ENCODE measurements at regions not wholly inside any gene's neighbourhood (a gene's known extent, or its start where the extent isn't known, plus 50 kb on each side); places are given as distances from the start of the nearest gene placed in this dataset.

DNA sequence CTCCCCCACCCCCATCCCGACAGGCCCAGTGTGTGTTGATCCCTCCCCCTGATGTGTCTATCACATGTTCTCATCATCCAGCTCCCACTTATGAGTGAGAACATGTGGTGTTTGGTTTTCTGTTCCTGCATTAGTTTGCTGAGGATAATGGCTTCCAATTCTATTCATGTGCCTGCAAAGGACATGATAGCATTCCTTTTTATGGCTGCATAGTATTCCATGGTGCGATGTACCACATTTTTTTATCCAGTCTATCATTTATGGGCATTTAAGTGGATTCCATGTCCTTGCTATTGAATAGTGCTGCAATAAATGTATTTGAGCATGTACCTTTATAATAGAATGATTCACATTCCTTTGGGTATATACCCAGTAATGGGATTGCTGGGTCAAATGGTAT is 66.6 kb upstream of the NXT1 start:
- Mint-ChIP-seq H3K27me3 (ENCODE audit: low read depth) (peaks cover 10% of the 10 kb centered on the region), H3K9me3 (no peaks in the 10 kb centered on the region), H3K36me3 (ENCODE audit: low read depth) (no peaks in the 10 kb centered on the region), H3K4me1 (no peaks in the 10 kb centered on the region), H3K27ac (no peak overlapping the region), H3K4me3 (no peak overlapping the region)
- TF ChIP-seq, protein P1, sequence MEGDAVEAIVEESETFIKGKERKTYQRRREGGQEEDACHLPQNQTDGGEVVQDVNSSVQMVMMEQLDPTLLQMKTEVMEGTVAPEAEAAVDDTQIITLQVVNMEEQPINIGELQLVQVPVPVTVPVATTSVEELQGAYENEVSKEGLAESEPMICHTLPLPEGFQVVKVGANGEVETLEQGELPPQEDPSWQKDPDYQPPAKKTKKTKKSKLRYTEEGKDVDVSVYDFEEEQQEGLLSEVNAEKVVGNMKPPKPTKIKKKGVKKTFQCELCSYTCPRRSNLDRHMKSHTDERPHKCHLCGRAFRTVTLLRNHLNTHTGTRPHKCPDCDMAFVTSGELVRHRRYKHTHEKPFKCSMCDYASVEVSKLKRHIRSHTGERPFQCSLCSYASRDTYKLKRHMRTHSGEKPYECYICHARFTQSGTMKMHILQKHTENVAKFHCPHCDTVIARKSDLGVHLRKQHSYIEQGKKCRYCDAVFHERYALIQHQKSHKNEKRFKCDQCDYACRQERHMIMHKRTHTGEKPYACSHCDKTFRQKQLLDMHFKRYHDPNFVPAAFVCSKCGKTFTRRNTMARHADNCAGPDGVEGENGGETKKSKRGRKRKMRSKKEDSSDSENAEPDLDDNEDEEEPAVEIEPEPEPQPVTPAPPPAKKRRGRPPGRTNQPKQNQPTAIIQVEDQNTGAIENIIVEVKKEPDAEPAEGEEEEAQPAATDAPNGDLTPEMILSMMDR (IDR thresholded peaks at IDR 0.05; ENCODE audit: unreplicated experiment in 3 of 3) = no peak

DNA sequence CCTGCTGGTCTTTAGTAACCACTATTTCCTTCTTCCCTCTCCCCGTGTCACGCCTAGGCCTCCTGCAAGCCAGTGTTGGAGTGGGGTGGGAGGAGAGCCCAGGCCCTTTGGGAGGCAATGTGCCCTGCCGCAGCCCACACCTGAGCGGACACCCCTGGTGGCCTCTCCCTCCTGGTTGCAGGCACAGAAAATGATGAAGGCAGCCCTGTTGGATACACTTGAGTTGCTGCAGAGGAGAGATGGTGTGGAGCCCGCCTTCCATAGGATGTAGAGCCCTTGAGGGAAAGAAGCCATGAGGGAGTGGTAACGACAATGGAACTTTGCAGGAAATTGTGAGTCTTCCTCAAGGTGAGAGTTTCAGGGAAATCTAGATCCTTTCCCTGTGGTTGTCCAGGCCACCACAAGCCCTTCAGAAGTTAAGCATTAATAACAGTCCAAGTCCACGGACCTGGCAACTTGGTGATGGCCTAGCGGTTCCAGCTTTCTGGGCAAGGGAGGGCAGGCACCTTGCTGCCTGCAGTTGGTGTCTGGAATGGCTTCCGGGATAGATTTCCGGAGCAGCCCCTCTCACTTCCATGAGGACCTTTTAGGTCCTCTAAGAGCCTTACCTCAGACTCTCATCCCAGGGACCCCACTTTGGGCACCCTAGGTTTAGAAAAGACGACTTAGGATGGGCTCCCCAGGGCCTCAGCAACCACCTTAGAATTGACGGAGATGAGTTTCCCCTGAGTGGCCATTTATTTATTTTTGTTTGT is 67.3 kb upstream of the NXT1 start:
- TF ChIP-seq, protein P1 (IDR thresholded peaks at IDR 0.05; ENCODE audit: unreplicated experiment in 3 of 3) = no peak
- H3K27ac Mint-ChIP-seq = no peak overlapping the region
- no peaks in the 10 kb centered on the region for H3K4me1 Mint-ChIP-seq
- H3K36me3 Mint-ChIP-seq (ENCODE audit: low read depth) = no peaks in the 10 kb centered on the region
- no peak overlapping the region for H3K4me3 Mint-ChIP-seq
- H3K9me3 Mint-ChIP-seq = no peaks in the 10 kb centered on the region
- H3K27me3 Mint-ChIP-seq (ENCODE audit: low read depth) = peaks cover 12% of the 10 kb centered on the region

DNA sequence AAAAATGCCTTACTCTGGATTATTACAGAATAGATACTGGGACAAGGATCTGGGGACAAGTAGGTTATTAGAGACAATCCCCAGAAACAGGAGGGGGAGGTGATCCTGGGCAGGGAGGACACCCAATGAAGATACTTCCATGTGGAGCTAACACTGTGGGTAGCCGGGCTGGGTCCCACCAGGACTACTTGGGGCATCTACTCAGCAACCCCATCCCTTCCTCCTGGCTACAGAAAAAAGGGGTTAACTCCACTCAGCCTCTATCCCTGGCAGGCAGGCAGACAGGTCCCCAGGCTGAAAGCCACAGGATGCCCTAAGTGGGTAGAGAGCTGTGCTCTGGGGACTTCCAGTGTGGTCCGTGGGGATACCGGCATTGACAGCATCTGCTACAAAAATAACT is 68.0 kb upstream of the NXT1 start:
- no peaks in the 10 kb centered on the region for H3K9me3 Mint-ChIP-seq
- no peaks in the 10 kb centered on the region for H3K36me3 Mint-ChIP-seq (ENCODE audit: low read depth)
- no peak overlapping the region for H3K4me3 Mint-ChIP-seq
- H3K27me3 Mint-ChIP-seq (ENCODE audit: low read depth) = peaks cover 12% of the 10 kb centered on the region
- no peak overlapping the region for H3K27ac Mint-ChIP-seq
- H3K4me1 Mint-ChIP-seq = no peaks in the 10 kb centered on the region
- TF ChIP-seq, protein P1 (IDR thresholded peaks at IDR 0.05; ENCODE audit: unreplicated experiment in 3 of 3) = no peak

DNA sequence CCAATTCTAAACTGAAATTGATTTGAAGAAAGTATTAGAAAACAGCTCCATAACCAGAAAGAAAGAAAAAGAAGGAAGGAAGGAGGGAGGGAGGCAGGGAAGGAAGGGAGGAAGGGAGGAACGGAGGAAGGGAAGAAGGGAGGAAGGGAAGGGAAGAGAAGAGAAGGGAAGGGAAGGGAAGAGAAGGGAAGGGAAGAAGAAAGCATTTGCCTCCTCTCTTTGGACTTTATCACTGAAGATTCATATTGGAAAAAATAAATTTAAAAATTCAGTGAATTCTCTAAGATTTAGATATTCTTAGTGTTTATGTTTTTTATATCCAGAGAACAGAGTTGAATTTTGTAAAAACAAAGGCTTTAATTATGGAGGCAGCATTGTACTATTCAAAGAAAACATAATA is 68.5 kb upstream of the NXT1 start:
- Mint-ChIP-seq H3K27me3 (ENCODE audit: low read depth) (peaks cover 12% of the 10 kb centered on the region), H3K9me3 (no peaks in the 10 kb centered on the region), H3K4me1 (no peaks in the 10 kb centered on the region), H3K4me3 (no peak overlapping the region), H3K27ac (no peak overlapping the region), H3K36me3 (ENCODE audit: low read depth) (no peaks in the 10 kb centered on the region)
- TF ChIP-seq, protein P1 (IDR thresholded peaks at IDR 0.05; ENCODE audit: unreplicated experiment in 3 of 3) = no peak

DNA sequence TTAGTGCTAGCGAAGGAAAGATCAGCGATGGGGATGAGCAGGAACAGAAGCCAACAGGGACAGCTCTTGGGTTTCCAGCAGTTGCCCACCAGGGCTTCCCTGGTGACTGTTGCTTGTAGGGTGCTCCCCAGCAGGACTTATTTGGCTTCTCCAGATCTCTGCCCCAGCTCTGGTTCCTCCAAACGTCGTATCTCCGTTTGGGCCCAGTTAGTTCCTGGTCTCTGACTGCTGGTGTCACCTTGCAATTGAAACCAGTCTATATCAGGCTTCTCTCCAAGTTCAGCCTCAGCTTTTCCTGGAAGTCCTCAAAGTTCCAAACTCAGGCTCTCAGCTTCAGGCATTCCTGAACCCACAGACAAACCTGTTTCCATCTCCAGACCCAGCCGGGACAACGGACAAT is 70.8 kb upstream of the NXT1 start:
- Mint-ChIP-seq H3K36me3 (ENCODE audit: low read depth) (no peaks in the 10 kb centered on the region), H3K27ac (no peak overlapping the region), H3K4me1 (no peaks in the 10 kb centered on the region), H3K4me3 (no peak overlapping the region), H3K27me3 (ENCODE audit: low read depth) (peaks cover 11% of the 10 kb centered on the region), H3K9me3 (no peaks in the 10 kb centered on the region)
- TF ChIP-seq, protein P1 (IDR thresholded peaks at IDR 0.05; ENCODE audit: unreplicated experiment in 3 of 3) = no peak

DNA sequence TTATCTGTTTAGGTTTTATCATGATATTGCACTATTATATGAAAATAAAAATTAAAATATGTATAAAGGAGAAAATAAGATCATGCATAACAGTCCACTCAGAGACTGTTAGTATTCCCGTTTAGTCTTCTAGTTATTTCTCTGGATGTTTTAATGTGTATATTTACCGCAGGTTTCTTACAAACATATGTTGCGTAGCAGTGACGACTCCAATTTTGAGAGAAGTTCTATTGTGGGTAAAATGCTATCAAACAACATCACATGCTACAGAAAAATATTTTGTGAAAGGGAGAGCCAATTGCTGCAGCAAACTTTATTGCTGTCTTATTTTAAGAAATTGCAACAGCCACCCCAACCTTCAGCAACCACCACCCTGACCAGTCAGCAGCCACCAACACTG is 72.4 kb upstream of the NXT1 start:
- Mint-ChIP-seq H3K27ac (no peak overlapping the region), H3K36me3 (ENCODE audit: low read depth) (no peaks in the 10 kb centered on the region), H3K27me3 (ENCODE audit: low read depth) (peaks cover 5% of the 10 kb centered on the region), H3K9me3 (no peaks in the 10 kb centered on the region), H3K4me1 (no peaks in the 10 kb centered on the region), H3K4me3 (no peak overlapping the region)
- TF ChIP-seq, protein P1 (IDR thresholded peaks at IDR 0.05; ENCODE audit: unreplicated experiment in 3 of 3) = no peak
